Stimulated activated CD4-positive, alpha-beta T cell treated with anti-CD3 and anti-CD28 coated beads, TNF-alpha, amount 100 ng/mL, for 1 hour (primary cell): ENCODE measurements at regions not wholly inside any gene's neighbourhood (a gene's known extent, or its start where the extent isn't known, plus 50 kb on each side); places are given as distances from the start of the nearest gene placed in this dataset.

Experiments
- DNase-seq, 3 donors: peaks; one replicate each; pipeline ENCODE4 v3.0.0-alpha.2; 2020; ENCODE audit warnings: low read depth in 3 of 3, low spot score in 1 of 3

GRCh38 chr2:6574121-6574520, 291.6 kb downstream of the CMPK2 start:
- no peak for DNase-seq

- DNase-seq: no peak
Measured at GRCh38 chr2:6576302-6576701, 289.4 kb downstream of the CMPK2 start.

GRCh38 chr2:6577960-6578359, 287.7 kb downstream of the CMPK2 start:
- DNase-seq: no peak

GRCh38 chr2:6578416-6578815, 287.3 kb downstream of the CMPK2 start:
- DNase-seq: no peak

- DNase-seq: no peak
Measured at GRCh38 chr2:6579281-6579680, 286.4 kb downstream of the CMPK2 start.

- no peak for DNase-seq
Measured at GRCh38 chr2:6580982-6581381, 284.7 kb downstream of the CMPK2 start.

GRCh38 chr2:6589150-6589549, 276.6 kb downstream of the CMPK2 start:
- DNase-seq: no peak

- DNase-seq: no peak
Measured at GRCh38 chr2:6590442-6590841, 275.3 kb downstream of the CMPK2 start.

GRCh38 chr2:6602471-6602870, 263.2 kb downstream of the CMPK2 start:
- no peak for DNase-seq

GRCh38 chr2:6605836-6606505, 259.7 kb downstream of the CMPK2 start:
- no peak for DNase-seq

- no peak for DNase-seq
Measured at GRCh38 chr2:6617794-6618193, 247.9 kb downstream of the CMPK2 start.

- no peak for DNase-seq
Measured at GRCh38 chr2:6618201-6618600, 247.5 kb downstream of the CMPK2 start.

- no peak for DNase-seq
Measured at GRCh38 chr2:6623746-6624145, 242.0 kb downstream of the CMPK2 start.

GRCh38 chr2:6626401-6627012, 239.2 kb downstream of the CMPK2 start:
- no peak for DNase-seq

GRCh38 chr2:6627316-6627715, 238.4 kb downstream of the CMPK2 start:
- DNase-seq: no peak

GRCh38 chr2:6630209-6630608, 235.5 kb downstream of the CMPK2 start:
- DNase-seq: no peak

GRCh38 chr2:6635296-6635695, 230.4 kb downstream of the CMPK2 start:
- DNase-seq: no peak

GRCh38 chr2:6637330-6637729, 228.4 kb downstream of the CMPK2 start:
- no peak for DNase-seq

GRCh38 chr2:6639929-6640620, 225.6 kb downstream of the CMPK2 start:
- no peak for DNase-seq

GRCh38 chr2:6640621-6641015, 225.1 kb downstream of the CMPK2 start:
- DNase-seq: no peak

- DNase-seq: no peak
Measured at GRCh38 chr2:6641956-6642355, 223.8 kb downstream of the CMPK2 start.

GRCh38 chr2:6644261-6644660, 221.4 kb downstream of the CMPK2 start:
- DNase-seq: no peak

GRCh38 chr2:6645004-6645403, 220.7 kb downstream of the CMPK2 start:
- no peak for DNase-seq
